ENCODE measurements at regions not wholly inside any gene's neighbourhood (a gene's known extent, or its start where the extent isn't known, plus 50 kb on each side); places are given as distances from the start of the nearest gene placed in this dataset.

DNA sequence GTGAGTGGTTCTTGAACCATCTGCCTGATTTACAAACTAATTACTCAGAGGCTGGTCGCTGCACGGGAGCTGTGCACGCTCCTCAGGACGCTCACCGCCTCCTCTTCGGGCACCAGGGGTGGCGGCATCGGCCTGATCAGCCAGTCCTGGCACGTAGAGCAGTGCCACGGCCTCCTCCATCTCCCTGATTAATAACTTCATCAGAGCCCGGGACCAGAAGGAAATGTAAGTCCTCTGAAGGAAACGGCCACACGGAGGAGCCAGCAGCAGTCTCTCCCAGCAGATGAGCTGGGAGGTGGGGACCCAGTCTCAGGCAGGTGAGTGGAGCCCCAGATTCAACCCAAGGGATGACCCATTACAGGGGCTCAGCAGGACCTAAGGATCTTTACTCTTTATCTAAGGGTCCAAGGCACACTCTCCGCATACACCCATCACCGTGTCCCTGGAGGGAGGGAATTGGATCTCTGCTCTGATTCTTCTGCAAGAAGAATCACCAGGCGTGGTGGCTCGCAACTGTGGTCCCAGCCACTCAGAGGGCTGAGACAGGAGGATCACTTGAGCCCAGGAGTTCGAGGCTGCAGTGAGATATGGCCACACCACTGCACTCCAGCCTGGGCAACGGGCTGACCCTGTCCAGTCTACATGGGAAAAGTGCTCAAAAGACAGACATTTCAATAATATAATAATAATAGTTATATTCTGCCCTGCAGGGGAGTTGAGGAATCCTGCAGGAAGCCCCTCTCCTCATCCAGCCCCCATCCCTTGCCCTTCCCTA is 366.5 kb downstream of the SEC14L1 start:
- DNase-seq = no peak

DNA sequence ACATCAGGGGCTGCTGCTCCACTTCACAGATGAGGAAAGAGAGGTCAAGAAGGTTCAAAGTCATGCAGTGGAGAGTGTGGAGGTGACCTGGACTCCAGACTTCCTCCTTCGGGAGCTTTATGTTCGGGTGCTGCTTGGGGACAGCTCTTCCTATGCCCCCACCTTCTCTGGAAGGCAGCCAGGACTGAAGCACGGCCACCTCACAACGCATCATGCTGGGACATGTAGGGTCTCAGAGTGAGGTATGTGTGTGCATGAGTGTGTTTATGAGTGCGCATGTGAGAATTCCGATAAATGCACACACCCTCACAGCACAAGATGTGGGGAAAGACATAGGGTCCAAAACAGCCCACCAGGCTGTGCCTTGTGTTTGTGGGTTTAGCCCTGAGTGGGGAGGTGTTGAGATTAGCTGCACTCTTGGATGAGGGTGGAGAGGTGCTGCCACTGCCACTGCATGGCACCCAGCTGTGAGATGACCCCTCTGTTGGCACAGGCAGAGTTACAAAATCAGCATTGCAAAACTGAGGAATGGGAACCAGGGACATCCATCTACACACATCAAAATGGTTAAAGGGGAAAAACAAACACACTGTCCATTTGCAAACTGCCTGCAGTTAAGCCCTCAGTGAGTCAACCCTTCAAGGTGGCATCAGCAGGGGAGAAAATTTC is 367.4 kb downstream of the SEC14L1 start:
- DNase-seq = no peak

DNA sequence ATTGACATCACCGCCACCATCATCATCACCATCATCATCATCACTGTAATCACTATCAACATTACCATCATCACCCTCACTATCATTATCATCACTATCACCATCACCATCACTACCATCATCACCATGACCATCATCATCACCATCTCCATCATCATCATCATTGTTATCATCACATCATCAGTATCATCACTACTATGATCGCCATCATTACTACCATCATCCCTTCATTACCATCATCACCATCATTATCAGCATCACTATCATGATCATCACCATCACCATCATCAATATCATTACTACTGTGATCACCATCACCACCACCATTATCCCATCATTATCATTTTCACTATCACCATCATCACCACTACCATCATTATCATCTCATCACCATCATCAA is 368.3 kb downstream of the SEC14L1 start:
- no peak for DNase-seq

DNA sequence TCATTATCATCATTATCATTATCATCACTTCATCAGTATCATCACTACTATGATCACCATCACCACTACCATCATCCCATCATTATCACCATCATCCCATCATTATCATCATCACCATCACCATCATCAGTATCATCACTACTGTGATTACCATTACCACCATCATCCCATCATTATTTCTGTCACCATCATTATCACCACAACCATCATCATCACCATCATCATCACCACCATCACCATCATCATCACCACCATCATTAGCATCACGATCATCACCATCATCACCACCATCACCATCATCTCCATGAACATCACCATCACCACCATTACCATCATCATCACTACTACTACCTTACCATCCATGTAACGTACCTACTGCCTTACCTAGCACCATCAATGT is 368.8 kb downstream of the SEC14L1 start:
- DNase-seq = no peak

DNA sequence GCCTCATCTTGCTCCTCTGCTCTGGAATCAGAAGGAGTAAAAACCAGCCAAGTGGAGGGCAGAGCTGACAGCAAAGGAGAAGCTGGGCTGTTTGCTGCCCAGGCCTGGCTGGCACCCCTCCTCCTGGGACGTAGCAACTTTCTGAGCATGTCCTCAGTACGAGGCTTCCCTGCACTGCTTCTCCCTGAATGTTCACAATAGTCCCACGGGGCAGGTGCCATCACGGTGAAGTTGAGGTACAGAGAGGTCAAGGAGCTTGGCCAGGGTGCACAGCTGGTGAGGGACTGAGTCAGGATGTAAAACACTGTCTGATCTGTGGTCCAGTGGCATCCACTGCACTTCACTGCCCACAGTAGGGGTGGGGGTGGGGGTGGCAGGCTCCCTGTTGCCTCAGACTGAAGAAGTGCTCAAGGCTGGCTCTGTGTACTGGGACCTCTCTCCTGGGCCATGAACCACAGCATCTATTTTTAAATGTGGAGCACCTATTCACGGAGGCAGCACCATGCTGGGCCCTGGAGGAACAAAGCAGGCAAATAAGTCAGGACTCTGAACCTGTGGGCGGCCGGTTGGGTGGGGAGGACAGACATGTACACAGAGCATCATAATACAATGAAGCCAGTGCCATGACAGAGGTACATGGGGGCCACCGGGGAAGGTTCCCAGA is 369.5 kb downstream of the SEC14L1 start:
- DNase-seq = no peak

DNA sequence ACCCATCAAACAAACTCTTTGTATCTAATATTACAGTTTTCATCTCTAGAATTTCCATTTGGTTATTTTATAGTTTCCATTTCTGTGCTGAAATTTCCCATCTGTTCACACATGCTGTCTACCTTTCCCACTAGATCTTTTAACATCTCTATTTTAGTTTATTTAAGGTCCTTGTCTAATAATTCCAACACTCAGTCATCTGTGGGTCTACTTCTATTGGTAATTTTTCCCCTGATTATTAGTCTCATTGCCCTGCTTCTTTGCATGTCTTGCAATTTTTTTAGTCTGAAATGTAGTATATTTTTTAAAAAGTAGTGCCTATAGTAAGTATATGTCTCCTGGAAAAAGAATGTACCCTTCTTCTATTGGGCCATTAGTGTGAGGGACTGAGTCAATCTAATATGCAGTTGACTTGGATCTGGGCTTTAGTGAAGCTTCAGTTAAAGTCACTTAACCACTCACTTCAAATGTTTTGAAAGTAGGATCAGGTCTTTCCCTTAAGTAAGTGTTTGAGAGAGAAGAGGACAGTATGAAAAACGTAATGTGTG is 370.8 kb downstream of the SEC14L1 start:
- DNase-seq = no peak

DNA sequence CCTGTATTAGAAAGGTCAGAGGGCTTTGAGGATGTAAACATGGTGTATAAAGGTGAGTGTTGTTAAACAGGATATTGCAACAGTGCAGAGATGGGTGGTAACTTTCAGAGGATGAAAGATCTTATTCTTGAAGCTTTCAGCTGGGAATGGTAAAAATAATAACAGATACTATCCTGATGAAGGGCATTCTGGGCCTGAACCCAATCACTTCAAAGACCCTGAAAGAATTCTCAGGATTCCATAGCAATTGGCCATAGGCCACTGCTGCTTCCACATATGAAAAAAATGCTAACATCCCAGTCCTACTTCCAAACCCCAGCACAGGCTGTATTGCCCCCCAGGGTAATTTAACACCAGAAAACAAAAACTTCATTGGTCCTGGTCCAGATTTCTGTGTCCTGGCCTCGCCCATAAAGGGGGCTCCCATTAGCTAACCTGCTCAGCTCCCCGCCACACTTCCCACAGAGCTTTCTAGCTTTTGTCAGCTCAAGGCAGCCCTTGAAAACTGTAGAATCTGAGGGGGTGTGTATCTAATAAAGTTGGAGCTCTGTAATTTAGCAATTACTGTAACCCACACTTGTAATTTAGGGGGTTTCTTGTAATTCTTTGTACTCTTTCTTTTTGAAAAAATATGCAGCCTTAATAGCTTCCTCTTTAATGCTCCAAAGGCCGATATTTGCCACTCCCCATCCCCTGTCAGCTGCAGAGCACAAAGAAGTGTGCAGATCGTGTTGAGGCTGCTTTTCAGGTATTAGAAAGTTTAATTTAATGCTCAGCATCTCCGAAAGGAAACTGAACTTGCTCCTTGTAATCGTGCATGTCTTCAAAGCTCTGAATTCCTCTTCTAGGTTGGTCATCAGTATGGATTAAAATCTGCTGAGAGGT is 371.5 kb downstream of the SEC14L1 start:
- DNase-seq = no peak

DNA sequence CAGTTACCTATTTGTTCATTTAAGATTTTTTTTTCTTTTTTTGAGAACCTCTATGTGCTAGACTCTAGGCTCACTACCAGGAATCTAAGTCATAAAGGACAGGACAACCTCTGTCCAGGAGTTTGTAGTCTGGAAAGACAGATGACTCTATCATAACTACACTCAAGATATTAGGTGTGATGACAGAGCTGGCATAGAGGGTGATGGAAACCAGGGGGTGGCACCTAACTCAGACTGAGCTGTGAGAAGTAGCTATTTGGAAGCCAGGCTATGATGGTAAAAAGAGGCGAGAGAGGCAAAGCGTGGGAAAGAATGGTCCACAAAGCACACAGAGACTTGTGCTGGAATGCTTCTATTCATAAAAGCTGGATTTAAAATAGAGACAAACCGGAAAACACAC is 372.3 kb downstream of the SEC14L1 start:
- no peak for DNase-seq

DNA sequence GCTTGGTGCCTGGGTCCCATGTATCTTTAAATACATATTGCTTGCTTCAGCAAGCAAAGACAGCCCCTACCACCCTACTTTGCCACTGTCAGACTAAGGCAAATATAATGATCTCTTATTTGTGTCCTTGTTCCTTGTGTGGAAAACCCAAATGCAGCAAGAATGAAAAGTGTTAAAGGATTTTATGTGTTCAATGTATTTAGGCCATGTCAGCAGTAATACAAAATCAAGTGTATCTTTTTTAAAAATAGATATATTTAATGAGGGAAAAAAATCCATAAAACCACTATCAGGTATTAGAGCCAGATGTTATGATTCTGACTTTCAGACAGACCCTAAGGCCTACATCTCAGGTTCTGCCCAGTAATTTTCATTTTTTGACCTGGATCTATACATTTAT is 374.5 kb downstream of the SEC14L1 start:
- no peak for DNase-seq

DNA sequence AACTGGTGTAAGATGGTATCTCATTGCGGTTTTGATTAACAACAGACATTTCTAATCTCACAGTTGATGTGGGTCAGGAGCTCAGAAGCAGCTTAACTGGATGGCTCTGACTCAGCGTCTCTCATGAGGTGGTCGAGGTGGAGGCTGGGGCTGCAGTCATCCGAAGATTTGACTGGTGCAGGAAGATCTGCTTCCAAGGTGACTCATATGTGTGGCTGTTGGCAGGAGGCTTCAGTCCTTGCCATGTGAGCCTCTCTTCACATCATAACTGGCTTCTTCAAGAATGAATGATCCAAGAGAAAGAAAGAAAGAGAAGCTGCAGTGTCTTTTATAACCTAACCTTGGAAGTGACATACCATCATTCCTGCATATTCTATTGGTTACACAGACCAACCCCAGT is 376.1 kb downstream of the SEC14L1 start:
- no peak for DNase-seq

DNA sequence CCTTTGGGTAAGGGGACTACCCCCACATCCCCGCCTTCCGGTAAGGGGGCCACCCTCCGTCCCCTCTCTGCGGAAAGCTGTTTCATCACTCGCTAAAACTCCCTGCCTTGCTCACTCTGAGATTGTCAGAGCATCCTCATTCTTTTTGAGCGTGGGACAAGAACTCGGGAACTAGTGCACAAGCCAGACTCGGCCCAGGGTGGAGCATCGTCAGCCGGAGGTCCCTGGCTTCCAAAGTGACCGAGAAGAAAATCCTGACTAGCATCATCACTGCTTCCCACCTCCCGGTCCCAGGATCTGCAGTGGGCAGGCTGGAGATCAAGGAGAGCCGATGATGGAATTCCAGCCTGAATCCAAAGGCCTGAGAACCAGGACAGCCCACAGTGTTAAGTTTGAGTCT is 380.3 kb downstream of the SEC14L1 start:
- no peak for DNase-seq

DNA sequence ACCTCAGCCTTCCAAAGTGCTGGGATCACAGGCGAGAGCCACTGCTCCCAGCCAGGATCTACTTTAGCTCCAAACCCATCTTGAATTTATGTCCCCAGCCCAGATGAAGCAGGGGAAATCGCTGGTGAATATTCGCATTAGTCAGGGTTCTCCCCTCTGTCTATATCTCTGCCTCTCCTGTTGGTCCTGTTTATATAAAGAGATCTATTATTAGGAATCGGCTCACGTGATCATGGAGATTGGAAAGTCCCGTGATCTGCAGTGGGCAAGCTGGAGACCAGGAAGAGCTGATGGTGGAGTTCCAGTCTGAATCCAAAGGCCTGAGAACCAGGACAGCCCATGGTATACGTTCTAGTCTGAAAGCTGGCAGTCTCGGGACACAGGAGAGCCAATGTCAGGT is 382.8 kb downstream of the SEC14L1 start:
- no peak for DNase-seq

DNA sequence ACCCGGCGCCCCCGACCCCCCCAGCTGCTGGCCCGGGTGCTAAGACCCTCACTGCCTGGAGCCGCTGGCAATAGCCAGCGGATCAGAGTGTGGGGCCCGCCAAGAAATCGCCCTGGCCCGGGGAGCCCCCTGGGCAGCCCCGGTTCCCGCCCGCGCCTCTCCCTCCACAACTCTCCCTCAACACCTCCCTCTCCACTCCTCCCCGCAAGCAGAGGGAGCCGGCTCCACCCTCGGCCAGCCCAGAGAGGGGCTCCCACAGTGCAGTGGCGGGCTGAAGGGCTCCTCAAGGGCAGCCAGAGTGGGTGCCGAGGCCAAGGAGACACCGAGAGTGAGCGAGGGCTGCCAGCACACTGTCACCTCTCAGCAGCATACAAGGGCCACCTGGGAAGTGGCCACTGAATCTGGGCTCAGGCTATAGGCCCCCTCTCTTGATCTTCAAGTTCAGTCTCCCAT is 385.5 kb downstream of the SEC14L1 start:
- DNase-seq = no peak

DNA sequence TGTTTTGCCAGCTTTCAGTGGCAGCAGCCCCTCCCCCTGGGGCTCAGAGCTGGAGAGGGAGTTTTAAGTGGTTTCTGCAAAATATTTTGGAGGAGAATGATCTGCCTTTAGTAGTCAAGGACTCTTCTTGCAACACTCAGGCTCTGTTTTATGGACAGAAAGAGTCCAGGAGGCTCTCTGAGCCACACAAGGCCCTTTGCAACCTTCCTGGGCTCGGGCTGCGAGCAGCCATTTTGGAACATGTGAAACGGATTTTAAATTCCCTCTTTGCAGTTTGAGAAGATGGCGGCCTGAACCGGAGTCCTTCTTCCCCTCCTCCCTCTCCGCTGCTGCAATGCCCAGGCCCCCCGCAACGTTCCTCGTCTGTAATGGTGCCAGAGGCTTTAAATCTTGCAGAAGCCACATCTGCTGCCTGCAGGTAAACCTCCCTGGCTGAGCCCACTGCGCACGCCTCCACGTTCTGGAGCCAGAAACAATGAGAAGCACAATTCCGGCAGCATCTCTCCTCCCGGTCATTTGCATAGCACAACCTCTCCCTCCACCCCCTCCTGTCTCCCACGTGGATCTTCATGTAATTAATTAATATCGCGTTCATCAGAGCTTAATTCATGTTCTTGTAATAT is 386.1 kb downstream of the SEC14L1 start:
- DNase-seq = no peak

DNA sequence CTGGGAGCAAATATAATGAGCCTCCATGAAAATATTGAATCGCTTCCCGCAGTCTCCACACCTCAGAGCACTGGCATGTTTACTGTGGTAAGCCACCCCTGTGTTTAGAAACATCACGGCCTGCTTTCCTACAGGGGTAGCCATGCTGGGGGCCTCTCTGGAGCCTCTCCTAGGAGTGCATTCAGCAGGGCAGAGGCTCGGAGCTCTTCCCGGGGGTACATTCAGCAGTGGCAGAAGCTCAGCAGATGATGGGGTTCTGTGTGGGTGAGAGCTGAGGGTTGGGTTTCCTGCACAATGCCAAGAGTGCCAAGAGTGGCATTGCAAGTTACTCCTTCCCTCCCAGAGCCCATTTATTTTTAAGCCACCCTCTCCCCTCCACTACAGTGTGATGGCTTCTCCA is 386.6 kb downstream of the SEC14L1 start:
- no peak for DNase-seq

DNA sequence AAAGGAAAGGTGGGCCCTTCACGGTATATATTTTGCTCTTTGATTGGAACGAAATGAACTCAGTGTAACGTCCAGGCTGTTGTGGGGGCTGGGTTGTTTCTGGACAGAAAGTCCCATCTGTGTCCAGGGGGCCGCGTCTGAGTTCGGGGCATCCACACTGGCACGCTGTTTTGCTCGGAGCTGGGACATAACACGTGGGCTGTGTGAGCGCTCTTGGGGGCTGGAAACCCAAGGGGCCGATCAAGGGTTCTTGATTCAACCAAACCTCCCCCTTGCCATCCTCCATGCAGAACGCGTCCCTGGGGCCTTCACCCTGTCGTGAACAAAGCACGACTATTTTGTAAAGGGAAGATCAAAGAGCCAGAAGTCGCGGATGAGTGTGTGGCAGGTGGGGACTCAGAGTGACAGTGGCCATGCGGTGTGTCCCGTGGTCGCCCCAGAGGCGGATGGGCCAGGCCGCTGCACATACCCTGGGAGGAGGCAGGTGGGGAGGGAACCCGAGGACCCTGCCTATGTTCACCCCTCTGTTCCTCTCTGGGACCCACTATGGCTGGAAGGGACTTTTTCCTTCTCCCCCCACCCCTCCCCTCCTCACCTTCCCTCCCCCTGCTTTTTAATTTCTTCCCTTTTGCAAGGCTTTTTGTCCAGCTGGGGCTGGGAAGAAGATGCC is 387.2 kb downstream of the SEC14L1 start:
- no peak for DNase-seq

DNA sequence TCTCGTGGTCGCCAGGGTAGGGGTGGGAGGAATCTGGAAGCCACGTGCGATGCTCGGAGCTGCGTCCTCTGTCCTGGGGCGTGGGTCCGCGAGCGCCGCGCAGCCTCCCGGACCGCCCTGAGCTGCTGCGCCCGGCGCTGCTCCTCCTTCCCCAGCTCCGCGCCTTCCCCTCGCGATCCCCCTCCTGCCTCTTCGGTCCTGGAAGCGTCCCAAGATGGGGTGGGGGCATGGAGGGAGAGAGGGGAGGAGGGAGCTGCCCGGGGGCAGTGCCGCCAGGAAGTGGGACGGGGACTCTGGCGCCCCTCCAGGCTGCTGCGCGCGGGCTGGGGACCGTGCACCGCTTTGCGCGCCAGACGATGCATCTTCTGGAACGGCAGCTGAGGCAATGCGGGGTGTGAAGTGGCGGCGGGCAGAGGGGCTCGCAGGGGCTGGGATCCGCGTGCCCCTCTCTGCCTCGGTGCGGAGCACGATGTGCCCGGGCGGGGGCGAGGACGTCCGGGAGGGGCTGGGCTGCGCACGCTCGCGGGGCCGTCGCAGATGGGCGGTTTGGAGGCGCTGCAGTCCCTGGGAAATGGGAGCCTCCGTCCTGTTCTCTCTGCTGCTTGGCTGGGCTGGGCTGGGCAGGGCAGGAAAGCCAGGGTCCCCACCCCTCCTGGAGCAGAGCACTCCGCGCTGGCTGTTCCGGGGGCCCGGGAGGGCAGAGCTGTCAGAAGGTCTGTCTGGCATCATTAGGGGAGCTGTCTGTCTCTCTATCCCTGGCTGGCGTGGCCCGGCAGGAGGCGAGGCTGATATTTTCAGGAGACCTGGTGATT is 388.0 kb downstream of the SEC14L1 start:
- peak; percentile 30 to 43 for DNase-seq

DNA sequence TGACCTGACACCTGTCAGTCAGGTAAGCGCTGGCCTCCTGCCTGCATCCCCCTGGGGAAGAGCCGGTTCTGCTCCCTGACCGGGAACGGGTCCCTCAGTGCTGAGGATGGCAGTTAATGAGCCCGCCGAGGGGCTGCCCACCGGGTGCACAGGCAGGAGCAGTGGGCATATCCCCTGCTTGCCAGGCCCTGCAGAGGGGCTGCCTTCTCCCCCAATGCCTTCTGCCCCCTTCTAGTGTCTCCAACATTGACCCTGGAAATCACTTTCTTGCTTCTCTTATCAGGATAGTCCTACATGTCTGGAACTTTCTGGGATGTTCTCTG is 388.5 kb downstream of the SEC14L1 start:
- DNase-seq = no peak

DNA sequence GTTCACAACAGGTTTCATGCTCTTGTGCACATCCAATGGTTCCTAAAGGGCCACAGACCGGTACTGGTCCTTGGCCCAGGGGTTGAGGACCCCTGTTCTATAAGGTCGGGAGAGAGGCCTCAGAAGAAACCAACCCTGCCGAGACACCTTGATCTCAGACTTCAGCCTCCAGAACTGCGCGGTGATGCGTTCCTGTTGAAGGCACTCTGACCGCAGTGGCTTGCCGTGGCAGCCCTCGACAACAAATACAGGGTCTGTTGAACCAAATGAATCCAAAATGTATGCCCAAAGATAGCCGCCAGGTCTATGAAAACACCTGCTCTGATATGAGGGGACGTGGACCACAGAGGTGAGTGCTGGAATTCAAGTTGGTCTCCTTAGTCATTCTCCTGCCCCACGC is 389.8 kb downstream of the SEC14L1 start:
- DNase-seq = no peak

DNA sequence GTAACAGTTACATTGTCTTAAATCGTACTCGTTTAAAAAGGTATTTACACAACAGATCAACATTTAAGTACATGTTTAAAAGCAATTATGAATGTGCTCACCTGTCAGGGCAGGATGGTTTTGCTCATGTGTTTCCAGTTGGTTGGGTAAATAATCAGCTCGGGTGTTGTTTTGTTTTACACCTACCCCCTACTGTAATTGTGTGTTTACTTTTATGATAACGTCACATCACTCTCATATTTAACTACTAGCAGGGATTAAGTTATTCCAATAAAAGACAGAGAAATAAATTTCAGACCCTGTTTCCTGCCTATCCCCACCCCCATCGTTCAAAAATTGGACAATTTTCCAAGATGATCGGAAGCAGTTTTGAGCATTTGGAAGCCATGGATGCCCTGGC is 390.2 kb downstream of the SEC14L1 start:
- DNase-seq = no peak

DNA sequence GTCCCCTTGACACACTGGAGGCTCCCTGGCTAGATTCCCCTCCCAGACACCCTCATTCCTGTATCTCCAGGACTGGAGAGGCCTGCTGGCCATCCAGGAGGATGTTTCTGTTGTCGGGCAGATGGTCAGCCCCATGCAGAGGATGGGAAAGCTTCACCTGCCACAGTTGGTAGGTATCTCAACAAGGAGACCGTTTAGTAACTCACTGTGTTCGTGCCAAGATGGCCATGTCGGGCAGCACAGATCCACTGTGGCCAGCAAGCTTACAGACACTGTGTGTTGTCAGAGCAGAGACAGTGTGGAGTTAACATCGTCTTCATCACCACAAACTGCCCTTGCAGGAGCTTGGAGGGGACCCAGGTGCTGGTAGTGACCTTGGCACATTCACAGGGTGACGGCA is 390.9 kb downstream of the SEC14L1 start:
- DNase-seq = no peak
